Panc1 (cell line): ENCODE measurements at regions not wholly inside any gene's neighbourhood (a gene's known extent, or its start where the extent isn't known, plus 50 kb on each side); places are given as distances from the start of the nearest gene placed in this dataset.

Experiments
- POLR2AphosphoS5 ChIP-seq: IDR thresholded peaks from 2 replicates; pipeline ENCODE4 v1.6.1; 2012; ENCODE audit warnings: mild to moderate bottlenecking, low read depth, low read length, moderate library complexity
- SIN3A ChIP-seq: IDR thresholded peaks from 2 replicates; pipeline ENCODE4 v1.6.1; 2012; ENCODE audit warnings: low read depth, mild to moderate bottlenecking, low read length, moderate library complexity, borderline replicate concordance; ENCODE audit not compliant: insufficient read depth
- TCF7L2 ChIP-seq: IDR thresholded peaks from 2 replicates; pipeline ENCODE4 v1.6.1; 2011; ENCODE audit warnings: mild to moderate bottlenecking, low read depth, low read length, inconsistent platforms
- TF ChIP-seq, protein P1 (sequence below): fragments of 450-650 bp; IDR thresholded peaks from 2 replicates; pipeline ENCODE4 v1.5.1; 2017; ENCODE audit warnings: mild to moderate bottlenecking
- TF ChIP-seq, protein P2 (sequence below), 2 experiments: IDR thresholded peaks; 2 replicates each; pipeline ENCODE4 v1.6.1; 2011 to 2012; ENCODE audit warnings: low read depth in 2 of 2, control low read depth in 1 of 2, low read length in 1 of 2, mild to moderate bottlenecking in 1 of 2, moderate library complexity in 1 of 2; ENCODE audit not compliant: insufficient read depth in 1 of 2

DNA sequence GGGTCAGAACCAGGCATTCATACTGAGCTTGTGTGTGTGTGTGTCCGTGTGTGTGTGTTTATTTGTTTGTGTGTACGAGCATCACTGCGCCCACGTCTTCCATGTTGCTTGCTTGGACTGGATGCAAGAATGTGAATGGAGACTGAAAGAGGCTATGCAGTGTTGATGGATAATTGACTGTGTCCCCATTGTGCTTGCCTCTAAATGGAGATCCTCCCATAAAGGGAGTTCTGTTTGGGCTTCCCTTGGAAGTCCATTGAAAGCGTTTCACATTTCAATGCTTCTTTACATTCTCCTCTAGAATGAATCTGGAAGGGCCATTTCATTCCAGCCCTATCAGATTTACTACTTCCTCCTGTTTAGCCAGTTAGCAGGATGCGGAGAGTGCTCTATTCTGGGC is 124.0 kb downstream of the GP2 start:
- TF ChIP-seq, protein P1, sequence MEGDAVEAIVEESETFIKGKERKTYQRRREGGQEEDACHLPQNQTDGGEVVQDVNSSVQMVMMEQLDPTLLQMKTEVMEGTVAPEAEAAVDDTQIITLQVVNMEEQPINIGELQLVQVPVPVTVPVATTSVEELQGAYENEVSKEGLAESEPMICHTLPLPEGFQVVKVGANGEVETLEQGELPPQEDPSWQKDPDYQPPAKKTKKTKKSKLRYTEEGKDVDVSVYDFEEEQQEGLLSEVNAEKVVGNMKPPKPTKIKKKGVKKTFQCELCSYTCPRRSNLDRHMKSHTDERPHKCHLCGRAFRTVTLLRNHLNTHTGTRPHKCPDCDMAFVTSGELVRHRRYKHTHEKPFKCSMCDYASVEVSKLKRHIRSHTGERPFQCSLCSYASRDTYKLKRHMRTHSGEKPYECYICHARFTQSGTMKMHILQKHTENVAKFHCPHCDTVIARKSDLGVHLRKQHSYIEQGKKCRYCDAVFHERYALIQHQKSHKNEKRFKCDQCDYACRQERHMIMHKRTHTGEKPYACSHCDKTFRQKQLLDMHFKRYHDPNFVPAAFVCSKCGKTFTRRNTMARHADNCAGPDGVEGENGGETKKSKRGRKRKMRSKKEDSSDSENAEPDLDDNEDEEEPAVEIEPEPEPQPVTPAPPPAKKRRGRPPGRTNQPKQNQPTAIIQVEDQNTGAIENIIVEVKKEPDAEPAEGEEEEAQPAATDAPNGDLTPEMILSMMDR, result no peak
- TF ChIP-seq POLR2AphosphoS5 (no peak), SIN3A (no peak), TCF7L2 (no peak)
- TF ChIP-seq, protein P2, sequence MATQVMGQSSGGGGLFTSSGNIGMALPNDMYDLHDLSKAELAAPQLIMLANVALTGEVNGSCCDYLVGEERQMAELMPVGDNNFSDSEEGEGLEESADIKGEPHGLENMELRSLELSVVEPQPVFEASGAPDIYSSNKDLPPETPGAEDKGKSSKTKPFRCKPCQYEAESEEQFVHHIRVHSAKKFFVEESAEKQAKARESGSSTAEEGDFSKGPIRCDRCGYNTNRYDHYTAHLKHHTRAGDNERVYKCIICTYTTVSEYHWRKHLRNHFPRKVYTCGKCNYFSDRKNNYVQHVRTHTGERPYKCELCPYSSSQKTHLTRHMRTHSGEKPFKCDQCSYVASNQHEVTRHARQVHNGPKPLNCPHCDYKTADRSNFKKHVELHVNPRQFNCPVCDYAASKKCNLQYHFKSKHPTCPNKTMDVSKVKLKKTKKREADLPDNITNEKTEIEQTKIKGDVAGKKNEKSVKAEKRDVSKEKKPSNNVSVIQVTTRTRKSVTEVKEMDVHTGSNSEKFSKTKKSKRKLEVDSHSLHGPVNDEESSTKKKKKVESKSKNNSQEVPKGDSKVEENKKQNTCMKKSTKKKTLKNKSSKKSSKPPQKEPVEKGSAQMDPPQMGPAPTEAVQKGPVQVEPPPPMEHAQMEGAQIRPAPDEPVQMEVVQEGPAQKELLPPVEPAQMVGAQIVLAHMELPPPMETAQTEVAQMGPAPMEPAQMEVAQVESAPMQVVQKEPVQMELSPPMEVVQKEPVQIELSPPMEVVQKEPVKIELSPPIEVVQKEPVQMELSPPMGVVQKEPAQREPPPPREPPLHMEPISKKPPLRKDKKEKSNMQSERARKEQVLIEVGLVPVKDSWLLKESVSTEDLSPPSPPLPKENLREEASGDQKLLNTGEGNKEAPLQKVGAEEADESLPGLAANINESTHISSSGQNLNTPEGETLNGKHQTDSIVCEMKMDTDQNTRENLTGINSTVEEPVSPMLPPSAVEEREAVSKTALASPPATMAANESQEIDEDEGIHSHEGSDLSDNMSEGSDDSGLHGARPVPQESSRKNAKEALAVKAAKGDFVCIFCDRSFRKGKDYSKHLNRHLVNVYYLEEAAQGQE (IDR thresholded peaks at IDR 0.05; ENCODE audit: insufficient read depth in 1 of 2, low read depth in 2 of 2, low read length in 1 of 2), result no peak
